ENCODE measurements at regions not wholly inside any gene's neighbourhood (a gene's known extent, or its start where the extent isn't known, plus 50 kb on each side); places are given as distances from the start of the nearest gene placed in this dataset.
"Not testable (repeated sequence)": the region's sequence is repeated elsewhere in the genome, so short reads cannot be mapped to it uniquely, and the experiment has no call there.

DNA sequence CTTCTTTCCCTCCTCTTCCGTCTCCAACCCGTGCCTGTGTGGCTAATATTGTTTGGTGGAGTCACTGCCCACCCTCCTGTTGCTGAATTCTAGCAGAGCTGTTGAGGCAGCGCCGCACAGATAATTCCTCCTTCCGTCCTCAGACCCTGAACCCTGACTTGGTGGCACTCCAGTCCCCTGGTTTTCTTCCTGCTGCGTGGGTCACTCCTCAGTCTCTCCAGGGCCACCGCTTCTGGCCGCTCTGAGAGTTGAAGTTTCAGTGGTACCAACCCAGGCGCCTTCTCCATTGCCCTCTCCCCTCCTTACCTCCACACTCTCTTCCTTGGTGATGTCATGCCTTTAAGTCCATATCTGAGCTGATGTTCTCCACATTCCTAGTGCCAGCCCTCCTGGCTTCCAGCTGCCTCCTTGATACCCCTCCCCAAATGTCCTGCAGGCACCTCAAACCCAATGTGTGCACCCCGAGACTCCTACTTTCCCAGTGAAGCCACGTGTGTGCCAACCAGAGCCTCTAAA is 54.5 kb upstream of the RASD2 start:
- TF ChIP-seq CTCF (IDR thresholded peaks at IDR 0.05) = no peak
- TF ChIP-seq POLR2A (IDR thresholded peaks at IDR 0.05) = no peak
- WGBS, 2 donors = 85 to 88% methylated on average over 11 of the region's 11 CpGs
- no peak for DNase-seq (ENCODE audit: low spot score in 2 of 2)
- intact Hi-C loops (cut with DNase I; ENCODE audit: low total_unique reads) = no loop called here
- H3K4me3 ChIP-seq (ENCODE audit: low read depth, poor library complexity, severe bottlenecking) = no peak overlapping the region

DNA sequence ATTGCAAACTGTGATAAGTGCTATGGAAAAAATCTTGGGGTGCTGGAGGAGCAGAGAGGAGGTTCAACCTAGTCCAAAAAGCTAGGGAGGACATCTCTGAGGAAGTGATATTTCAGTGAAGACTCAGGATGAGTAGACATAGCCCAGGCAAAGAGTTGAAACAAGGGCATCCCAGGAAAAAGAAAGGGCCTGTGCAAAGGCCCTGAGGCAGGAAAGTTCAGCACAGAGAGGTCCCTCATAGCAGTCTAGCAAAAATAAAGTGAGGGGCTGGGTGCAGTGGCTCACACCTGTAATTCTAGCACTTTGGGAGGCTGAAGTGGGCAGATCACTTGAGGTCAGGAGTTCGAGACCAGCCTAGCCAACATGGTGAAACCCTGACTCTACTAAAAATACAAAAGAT is 53.0 kb upstream of the RASD2 start:
- WGBS, 2 donors = 95% methylated on average over 1 of the region's 1 CpG
- DNase-seq (ENCODE audit: low spot score in 2 of 2); intact Hi-C loops (cut with DNase I; ENCODE audit: low total_unique reads); H3K4me3 ChIP-seq (ENCODE audit: low read depth, poor library complexity, severe bottlenecking): not testable (repeated sequence)

- no peak for DNase-seq (ENCODE audit: low spot score in 2 of 2)
- 56 to 67% methylated on average over 3 of the region's 3 CpGs for WGBS, 2 donors
- intact Hi-C loops (cut with DNase I; ENCODE audit: low total_unique reads) = no loop called here
- no peak overlapping the region for H3K4me3 ChIP-seq (ENCODE audit: low read depth, poor library complexity, severe bottlenecking)
- no peak for TF ChIP-seq CTCF (IDR thresholded peaks at IDR 0.05)
- no peak for TF ChIP-seq POLR2A (IDR thresholded peaks at IDR 0.05)
Measured at GRCh38 chr22:35488513-35488912, 52.1 kb upstream of the RASD2 start.

DNA sequence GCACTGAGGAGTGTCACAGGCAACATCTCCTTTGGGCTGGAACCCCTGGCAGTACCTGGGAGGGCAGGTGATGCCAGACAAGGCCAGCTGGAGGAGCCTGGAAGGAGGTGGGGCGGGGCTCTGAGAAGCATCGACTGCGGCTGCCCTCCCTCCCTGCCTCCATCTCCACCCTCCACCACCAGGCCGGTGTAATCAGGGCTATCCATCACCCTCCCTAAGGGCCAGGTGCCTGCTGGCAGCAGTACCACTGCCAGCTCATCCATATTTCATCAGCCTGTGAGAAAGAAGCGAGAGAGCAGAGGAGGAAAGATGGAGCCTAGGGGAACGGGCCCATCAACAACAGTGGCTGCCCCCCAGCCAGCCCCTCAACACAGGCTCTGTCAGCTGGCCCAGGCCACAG is 51.4 kb upstream of the RASD2 start:
- H3K4me3 ChIP-seq (ENCODE audit: low read depth, poor library complexity, severe bottlenecking) = no peak overlapping the region
- WGBS, 2 donors = 35 to 44% methylated on average over 6 of the region's 6 CpGs
- DNase-seq (ENCODE audit: low spot score in 2 of 2) = no peak
- TF ChIP-seq CTCF (IDR thresholded peaks at IDR 0.05) (no peak), POLR2A (IDR thresholded peaks at IDR 0.05) (no peak)
- intact Hi-C loops (cut with DNase I; ENCODE audit: low total_unique reads) = no loop called here

Data from lower leg skin (tissue), 4 donors.